ENCODE measurements at regions not wholly inside any gene's neighbourhood (a gene's known extent, or its start where the extent isn't known, plus 50 kb on each side); places are given as distances from the start of the nearest gene placed in this dataset.

DNA sequence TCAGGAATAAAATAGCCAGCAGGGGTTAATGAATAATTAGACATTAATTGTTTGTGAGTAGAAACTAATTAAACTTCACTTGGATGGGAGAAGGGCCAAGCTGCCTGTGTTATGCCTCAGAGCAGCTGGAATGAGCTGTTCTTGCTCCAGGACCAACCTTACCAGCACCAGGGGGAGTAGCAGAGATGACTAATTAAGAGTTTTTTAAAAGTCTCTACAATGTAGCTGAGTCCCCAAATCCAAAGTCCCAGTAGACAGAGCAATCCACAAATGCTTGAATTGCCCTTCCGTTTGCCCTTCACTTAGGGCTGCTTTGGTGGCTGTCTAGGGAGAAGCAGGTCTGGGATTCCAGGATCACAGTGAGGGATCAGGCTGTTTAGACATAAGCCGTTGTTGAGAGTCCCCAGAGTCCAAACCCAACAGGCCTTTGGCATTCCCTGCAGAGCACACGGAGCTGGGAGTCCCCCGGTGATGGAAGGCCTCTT lies 59.4 kb downstream of the RHOB start (continued):
- TF ChIP-seq HNRNPK (IDR thresholded peaks at IDR 0.05; ENCODE audit: low read depth, low read length, poor library complexity, severe bottlenecking) (no peak), MAFG (CRISPR knock-in tag; IDR thresholded peaks at IDR 0.05) (no peak), TFDP1 (CRISPR knock-in tag; IDR thresholded peaks at IDR 0.05; ENCODE audit: borderline replicate concordance) (no peak), MTA3 (CRISPR knock-in tag; IDR thresholded peaks at IDR 0.05) (no peak), ZIK1 (CRISPR knock-in tag; IDR thresholded peaks at IDR 0.05; ENCODE audit: borderline replicate concordance, low read depth) (no peak), GABPB1 (CRISPR knock-in tag; IDR thresholded peaks at IDR 0.05) (no peak), KMT2B (CRISPR knock-in tag; IDR thresholded peaks at IDR 0.05) (no peak), HOXD1 (CRISPR knock-in tag; IDR thresholded peaks at IDR 0.05) (no peak), ZNF510 (CRISPR knock-in tag; IDR thresholded peaks at IDR 0.05; ENCODE audit: low read depth) (no peak), SRSF4 (IDR thresholded peaks at IDR 0.05; ENCODE audit: low read depth, low read length, poor library complexity, severe bottlenecking) (no peak), EHMT2 (IDR thresholded peaks at IDR 0.05; ENCODE audit: borderline replicate concordance, low read depth, low read length) (no peak), RFX3 (CRISPR knock-in tag; IDR thresholded peaks at IDR 0.05) (no peak), ZNF33B (CRISPR knock-in tag; IDR thresholded peaks at IDR 0.05) (no peak), ZNF703 (CRISPR knock-in tag; IDR thresholded peaks at IDR 0.05; ENCODE audit: borderline replicate concordance) (no peak), BCL6 (CRISPR knock-in tag; IDR thresholded peaks at IDR 0.05) (peak; percentile 32; the same call in 1 of the 2 replicates), ADNP (CRISPR knock-in tag; IDR thresholded peaks at IDR 0.05) (no peak), ZNF589 (CRISPR knock-in tag; conservative IDR thresholded peaks at IDR 0.05) (no peak), SALL1 (CRISPR knock-in tag; IDR thresholded peaks at IDR 0.05) (no peak; the same call in 1 of the 2 replicates), NRL (CRISPR knock-in tag; IDR thresholded peaks at IDR 0.05; ENCODE audit: borderline replicate concordance) (no peak), THAP11 (CRISPR knock-in tag; IDR thresholded peaks at IDR 0.05) (no peak), HNRNPUL1 (IDR thresholded peaks at IDR 0.05; ENCODE audit: low read depth, low read length) (no peak), KLF6 (CRISPR knock-in tag; IDR thresholded peaks at IDR 0.05) (no peak)
- TF ChIP-seq, protein P1, sequence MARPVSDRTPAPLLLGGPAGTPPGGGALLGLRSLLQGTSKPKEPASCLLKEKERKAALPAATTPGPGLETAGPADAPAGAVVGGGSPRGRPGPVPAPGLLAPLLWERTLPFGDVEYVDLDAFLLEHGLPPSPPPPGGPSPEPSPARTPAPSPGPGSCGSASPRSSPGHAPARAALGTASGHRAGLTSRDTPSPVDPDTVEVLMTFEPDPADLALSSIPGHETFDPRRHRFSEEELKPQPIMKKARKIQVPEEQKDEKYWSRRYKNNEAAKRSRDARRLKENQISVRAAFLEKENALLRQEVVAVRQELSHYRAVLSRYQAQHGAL (CRISPR knock-in tag; IDR thresholded peaks at IDR 0.05; ENCODE audit: not compliant biosample characterization): no peak
- TF ChIP-seq, protein P2, sequence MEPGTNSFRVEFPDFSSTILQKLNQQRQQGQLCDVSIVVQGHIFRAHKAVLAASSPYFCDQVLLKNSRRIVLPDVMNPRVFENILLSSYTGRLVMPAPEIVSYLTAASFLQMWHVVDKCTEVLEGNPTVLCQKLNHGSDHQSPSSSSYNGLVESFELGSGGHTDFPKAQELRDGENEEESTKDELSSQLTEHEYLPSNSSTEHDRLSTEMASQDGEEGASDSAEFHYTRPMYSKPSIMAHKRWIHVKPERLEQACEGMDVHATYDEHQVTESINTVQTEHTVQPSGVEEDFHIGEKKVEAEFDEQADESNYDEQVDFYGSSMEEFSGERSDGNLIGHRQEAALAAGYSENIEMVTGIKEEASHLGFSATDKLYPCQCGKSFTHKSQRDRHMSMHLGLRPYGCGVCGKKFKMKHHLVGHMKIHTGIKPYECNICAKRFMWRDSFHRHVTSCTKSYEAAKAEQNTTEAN (CRISPR knock-in tag; conservative IDR thresholded peaks at IDR 0.05): peak; percentile 37; the same call in 1 of the 2 replicates
- TF ChIP-seq, protein P3, sequence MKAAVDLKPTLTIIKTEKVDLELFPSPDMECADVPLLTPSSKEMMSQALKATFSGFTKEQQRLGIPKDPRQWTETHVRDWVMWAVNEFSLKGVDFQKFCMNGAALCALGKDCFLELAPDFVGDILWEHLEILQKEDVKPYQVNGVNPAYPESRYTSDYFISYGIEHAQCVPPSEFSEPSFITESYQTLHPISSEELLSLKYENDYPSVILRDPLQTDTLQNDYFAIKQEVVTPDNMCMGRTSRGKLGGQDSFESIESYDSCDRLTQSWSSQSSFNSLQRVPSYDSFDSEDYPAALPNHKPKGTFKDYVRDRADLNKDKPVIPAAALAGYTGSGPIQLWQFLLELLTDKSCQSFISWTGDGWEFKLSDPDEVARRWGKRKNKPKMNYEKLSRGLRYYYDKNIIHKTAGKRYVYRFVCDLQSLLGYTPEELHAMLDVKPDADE (CRISPR knock-in tag; IDR thresholded peaks at IDR 0.05): no peak
- TF ChIP-seq, protein P4, sequence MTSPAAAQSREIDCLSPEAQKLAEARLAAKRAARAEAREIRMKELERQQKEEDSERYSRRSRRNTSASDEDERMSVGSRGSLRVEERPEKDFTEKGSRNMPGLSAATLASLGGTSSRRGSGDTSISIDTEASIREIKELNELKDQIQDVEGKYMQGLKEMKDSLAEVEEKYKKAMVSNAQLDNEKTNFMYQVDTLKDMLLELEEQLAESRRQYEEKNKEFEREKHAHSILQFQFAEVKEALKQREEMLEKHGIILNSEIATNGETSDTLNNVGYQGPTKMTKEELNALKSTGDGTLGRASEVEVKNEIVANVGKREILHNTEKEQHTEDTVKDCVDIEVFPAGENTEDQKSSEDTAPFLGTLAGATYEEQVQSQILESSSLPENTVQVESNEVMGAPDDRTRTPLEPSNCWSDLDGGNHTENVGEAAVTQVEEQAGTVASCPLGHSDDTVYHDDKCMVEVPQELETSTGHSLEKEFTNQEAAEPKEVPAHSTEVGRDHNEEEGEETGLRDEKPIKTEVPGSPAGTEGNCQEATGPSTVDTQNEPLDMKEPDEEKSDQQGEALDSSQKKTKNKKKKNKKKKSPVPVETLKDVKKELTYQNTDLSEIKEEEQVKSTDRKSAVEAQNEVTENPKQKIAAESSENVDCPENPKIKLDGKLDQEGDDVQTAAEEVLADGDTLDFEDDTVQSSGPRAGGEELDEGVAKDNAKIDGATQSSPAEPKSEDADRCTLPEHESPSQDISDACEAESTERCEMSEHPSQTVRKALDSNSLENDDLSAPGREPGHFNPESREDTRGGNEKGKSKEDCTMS (CRISPR knock-in tag; conservative IDR thresholded peaks at IDR 0.05): no peak

All from HepG2 (cell line).